Fibroblast of villous mesenchyme (primary cell): ENCODE measurements at regions not wholly inside any gene's neighbourhood (a gene's known extent, or its start where the extent isn't known, plus 50 kb on each side); places are given as distances from the start of the nearest gene placed in this dataset.
"Not testable (repeated sequence)": the region's sequence is repeated elsewhere in the genome, so short reads cannot be mapped to it uniquely, and the experiment has no call there.

Experiments
- DNase-seq: peaks from one replicate; pipeline ENCODE4 v3.0.0-alpha.2; 2010; ENCODE audit warnings: low read depth
- H3K4me3 ChIP-seq: 2 replicates; pipeline ENCODE4 v1.5.1; 2011; ENCODE audit warnings: low read depth, mild to moderate bottlenecking, low read length
- CTCF ChIP-seq: IDR thresholded peaks from 2 replicates; pipeline ENCODE4 v1.5.1; 2012; ENCODE audit warnings: low read depth, mild to moderate bottlenecking, low read length; ENCODE audit not compliant: insufficient read depth

- H3K4me3 ChIP-seq = no peak overlapping the region
- no peak for TF ChIP-seq CTCF
- no peak for DNase-seq
Observed at GRCh38 chr7:29639886-29640595, 76.4 kb downstream of the PRR15 start.

- no peak overlapping the region for H3K4me3 ChIP-seq
Observed at GRCh38 chr7:29641651-29642050, 78.0 kb downstream of the PRR15 start.

GRCh38 chr7:29642494-29643155 is 79.0 kb downstream of the PRR15 start:
- DNase-seq = peak; percentile 79
- no peak for TF ChIP-seq CTCF
- H3K4me3 ChIP-seq = no peak overlapping the region

More at GRCh38 chr7:29641651-29642050, 78.0 kb downstream of the PRR15 start:
- TF ChIP-seq CTCF = no peak
- no peak for DNase-seq

GRCh38 chr7:29646116-29646515 is 82.5 kb downstream of the PRR15 start:
- H3K4me3 ChIP-seq, DNase-seq: not testable (repeated sequence)

- DNase-seq = peak; percentile 7
- no peak for TF ChIP-seq CTCF
- no peak overlapping the region for H3K4me3 ChIP-seq
Observed at GRCh38 chr7:29647020-29647654, 83.5 kb downstream of the PRR15 start.

GRCh38 chr7:29647691-29648210 is 84.1 kb downstream of the PRR15 start:
- not testable (repeated sequence) for H3K4me3 ChIP-seq, DNase-seq

- no peak for TF ChIP-seq CTCF
- DNase-seq = no peak
- H3K4me3 ChIP-seq = no peak overlapping the region
Observed at GRCh38 chr7:29649028-29649716, 85.5 kb downstream of the PRR15 start.
